GM19239 (cell line): ENCODE measurements at regions not wholly inside any gene's neighbourhood (a gene's known extent, or its start where the extent isn't known, plus 50 kb on each side); places are given as distances from the start of the nearest gene placed in this dataset.
A peak's percentile ranks its signal among the peaks of the same experiment; 100 is the strongest.

ENCODE experiments used
- DNase-seq: peaks from one replicate; pipeline ENCODE4 v3.0.0; 2011; ENCODE audit warnings: low spot score; ENCODE audit not compliant: insufficient read length
- FAIRE-seq: peaks from 2 replicates; lab custom pipeline; 2011; peaks lifted over from hg19 to GRCh38; lab: Jason Lieb, UNC

DNA sequence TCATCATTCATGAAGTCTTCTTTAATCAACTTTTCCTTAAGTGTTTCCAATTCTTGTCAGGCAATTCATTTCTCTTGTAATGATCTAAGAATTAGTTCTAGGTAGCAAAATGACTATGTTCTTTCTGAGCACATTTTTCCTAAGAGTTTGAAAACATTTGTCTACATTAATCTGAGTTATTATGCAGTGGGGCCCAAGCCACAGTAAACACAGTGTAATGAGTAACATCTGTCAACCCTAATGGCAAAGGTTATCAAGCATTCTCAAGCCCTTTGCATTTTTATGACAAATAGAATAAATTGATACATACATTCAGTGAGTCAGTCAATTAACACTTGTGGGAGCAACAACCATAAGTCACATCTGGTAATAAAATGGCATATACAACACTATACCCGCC, 106.7 kb upstream of the ZC3H12C start:
- DNase-seq (no peak), FAIRE-seq (peak; percentile 63)

DNA sequence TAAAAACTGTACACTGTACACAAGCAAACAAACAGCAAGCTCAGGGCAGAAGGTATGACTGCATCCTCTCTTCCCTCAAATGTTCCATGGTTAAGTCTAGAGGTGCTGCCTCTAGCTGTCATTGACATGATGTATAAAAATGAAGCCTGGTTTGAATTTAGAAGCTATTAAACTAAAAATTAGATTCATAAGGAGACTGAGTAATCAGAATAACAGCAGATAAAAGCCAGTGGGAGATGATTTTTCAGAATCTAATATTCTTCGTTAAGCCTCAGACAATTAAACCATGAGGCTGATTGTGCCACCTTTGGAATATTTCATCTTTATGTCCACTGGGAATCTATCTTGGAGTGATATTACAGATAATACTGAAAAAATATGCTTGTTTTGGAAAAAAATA, 101.4 kb upstream of the ZC3H12C start:
- FAIRE-seq (no peak), DNase-seq (no peak)

DNA sequence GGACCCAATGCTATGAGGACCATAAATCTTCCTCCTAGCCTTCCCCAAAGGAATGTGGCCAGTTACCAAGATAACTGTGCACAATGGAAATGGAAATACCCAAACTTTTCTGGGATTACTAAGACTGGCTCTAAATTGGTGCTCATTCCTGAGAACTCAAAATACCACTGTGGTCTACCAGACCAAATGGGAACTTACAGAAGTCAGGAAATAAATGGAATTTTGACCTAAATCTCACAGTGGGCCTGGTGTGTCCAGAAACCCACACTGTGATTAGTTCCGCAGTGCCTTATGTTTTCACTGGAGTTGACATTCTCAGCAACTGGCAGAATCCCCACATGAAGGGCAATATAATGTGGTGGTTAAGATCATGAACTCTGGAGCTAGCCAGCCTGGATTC, 99.4 kb upstream of the ZC3H12C start:
- FAIRE-seq (no peak), DNase-seq (no peak)

DNA sequence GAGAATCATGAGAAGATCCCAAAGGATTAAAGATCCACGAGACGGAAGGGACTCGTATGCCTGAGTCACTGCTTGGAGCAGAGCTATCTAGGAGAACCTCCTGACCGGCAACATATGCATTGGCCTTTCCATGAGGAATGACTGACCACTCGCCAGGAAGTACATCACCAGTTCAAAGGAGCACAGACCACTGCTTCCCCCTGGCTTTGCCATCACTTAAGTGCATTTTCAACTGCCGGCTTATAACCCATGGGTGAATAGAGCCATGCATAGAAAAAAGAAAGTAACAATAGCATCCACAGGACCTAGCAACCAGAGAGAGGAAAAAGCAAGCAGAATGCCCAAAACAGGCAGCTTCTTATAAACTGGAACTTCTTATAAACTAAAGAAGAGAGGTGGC, 98.3 kb upstream of the ZC3H12C start:
- FAIRE-seq (no peak), DNase-seq (no peak)

DNA sequence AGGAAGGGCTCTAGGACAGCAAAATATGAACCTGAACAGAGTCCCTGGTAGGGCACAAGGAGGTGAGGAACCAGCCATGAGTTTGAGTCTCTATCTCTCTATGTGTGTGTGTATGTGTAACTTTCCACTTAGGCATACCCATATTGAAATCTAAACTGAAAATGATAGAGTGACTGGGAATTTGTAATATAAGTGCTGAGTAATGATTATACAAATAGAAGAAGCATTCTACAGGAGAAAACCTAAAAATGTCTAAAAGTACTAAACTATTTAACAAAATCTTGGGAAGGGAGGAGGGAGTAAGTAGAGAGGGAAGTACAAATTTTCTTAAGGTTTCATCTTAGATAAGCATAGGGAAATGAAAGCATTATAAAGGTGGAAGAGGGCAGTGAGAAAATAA, 97.1 kb upstream of the ZC3H12C start:
- DNase-seq (no peak), FAIRE-seq (peak; percentile 80)

DNA sequence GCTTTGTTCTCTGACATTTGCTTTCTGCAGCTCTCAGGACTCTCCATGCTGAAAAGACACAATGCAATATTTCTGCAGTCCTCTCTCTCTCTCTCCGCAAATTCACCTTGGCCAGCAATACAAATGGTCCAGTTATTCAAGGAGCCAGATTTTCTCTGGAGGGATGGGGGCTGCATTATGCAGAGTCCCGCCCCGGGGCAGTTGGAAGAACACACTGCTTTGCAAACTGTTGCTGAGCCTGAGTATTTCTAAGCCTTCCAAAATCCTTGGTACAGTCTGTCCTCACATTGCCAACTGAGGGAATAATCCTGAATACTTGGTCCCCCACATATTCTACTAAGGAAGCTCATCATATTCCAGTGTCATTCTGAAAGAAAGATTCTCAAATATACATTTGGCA, 94.3 kb upstream of the ZC3H12C start:
- FAIRE-seq = no peak
- DNase-seq = no peak

DNA sequence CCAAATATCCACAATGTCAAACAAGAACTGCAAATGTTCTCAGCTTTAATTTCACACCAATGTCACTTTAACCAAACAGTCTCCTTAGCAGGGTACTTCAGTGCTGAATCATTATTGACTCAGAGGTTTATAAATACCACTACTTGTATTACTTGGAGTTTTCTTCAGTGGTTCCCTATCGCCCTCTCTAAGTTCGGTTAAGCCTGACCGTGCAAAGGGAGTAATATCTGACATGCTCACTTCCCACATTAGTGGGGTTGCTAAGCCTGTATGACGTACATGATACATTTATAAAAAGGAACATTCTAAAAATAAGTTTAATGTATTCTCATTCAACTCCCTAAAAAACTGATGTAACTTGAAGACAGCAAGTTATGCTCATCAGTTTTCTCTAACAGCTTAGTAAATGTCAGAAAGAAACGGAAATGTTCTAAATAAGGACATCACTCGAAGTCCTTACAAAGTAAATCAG, 93.1 kb upstream of the ZC3H12C start:
- FAIRE-seq (peak; percentile 93), DNase-seq (peak; percentile 24)

DNA sequence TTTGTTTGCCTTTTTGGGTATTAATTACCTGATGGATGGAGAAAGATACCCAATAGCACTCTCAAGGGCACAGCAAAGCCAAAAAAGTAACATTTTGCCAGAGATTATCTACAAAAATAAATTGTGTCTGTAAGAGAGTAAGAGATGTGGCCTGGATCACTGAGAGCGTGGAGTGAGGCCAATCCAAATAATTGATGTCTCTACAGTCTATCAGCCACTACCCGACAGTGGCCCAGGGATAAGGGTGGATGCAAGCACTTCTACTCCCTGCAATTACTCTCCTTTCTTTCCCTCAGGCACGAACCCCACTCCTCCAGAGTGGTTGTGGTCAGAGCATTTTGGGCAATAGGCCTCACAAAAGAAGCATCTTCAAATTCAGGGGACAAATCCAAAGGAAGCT, 92.3 kb upstream of the ZC3H12C start:
- FAIRE-seq (no peak), DNase-seq (no peak)

DNA sequence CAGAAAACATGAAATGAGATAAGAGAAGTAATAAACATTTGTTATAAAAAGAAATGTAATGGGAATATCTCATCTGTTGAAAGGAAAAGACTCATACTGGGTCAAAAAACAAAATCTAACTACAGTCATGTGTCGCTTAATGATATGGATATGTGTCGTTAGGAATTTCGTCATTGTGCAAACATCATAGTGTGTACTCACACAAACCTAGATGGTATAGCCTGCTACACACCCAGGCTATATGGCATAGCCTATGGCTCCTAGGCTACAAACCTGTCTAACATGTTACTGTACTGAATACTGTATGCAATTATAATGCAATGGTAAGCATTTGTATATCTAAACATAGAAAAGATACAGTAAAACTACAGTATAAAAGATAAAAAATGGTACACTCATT, 89.8 kb upstream of the ZC3H12C start:
- DNase-seq = no peak
- no peak for FAIRE-seq

DNA sequence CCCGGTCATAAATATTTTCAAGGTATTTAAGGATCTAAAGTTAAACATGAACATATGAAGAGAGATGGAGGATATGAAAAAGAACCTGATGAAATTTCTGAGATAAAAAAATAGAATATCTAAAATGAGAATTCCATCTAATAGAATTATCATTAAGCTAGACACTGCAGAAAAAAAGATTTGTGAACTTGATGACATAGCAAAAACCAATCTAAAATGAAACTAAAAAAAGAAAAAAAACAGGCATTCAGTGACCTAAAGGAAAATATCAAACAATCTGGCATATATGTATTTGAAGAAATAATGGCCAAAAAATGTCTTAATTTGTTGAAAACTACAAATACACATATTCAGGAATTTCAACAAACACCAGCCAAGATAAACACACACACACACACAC, 81.6 kb upstream of the ZC3H12C start:
- FAIRE-seq (no peak), DNase-seq (no peak)

DNA sequence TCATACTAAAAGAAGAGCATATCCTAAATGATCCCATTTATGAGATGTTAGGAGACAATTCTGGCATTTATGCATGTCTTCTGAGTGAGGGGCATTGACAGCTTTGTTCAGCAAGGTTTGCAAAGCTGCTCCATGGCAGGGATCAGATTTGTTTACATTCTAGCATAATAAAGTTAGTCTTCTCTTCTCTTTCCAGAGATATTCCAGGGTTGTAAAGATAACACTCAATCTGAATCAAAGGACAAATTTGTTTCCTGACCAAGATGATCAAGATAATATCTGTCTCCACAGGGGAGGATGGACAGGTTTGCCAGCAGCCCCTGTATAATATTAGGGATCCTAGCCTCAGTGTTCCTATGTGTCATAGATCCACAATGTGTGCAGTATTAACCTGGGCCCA, 77.5 kb upstream of the ZC3H12C start:
- no peak for FAIRE-seq
- DNase-seq = no peak

DNA sequence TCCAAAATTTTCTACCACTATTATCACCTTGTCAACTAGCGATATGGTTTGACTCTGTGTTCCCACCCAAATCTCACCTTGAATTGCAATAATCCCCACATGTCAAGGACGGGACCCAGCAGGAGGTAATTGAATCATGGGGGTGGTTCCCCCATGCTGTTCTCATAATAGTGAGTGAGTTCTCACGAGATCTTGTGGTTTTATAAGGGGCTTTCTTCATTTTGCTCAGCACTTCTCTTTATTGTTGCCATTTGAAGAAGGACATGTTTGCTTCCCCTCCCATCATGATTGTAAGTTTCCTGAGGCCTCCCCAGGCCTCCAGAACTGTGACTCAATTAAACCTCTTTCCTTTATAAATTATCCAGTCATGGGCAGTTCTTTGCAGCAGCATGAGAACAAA, 73.5 kb upstream of the ZC3H12C start:
- FAIRE-seq (no peak), DNase-seq (no peak)

DNA sequence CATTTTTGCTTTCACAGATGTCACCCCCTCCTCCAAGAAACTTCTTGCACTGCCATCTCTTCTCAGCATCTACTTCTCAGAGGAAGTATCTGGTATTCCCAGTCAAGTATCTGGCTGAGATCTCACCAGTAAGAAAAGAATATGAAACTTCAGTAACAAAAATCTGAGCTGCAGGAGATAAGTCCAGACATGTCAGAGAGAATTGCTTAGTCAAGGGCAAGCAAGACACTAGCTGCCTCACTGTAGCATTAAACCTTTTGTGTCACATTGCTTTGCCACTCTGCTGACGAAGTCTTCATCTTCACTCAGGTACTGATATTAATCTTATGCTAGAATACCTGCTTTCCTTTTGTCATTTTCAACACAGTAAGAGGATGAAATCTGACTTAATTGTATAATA, 70.6 kb upstream of the ZC3H12C start:
- DNase-seq (no peak), FAIRE-seq (peak; percentile 96)

DNA sequence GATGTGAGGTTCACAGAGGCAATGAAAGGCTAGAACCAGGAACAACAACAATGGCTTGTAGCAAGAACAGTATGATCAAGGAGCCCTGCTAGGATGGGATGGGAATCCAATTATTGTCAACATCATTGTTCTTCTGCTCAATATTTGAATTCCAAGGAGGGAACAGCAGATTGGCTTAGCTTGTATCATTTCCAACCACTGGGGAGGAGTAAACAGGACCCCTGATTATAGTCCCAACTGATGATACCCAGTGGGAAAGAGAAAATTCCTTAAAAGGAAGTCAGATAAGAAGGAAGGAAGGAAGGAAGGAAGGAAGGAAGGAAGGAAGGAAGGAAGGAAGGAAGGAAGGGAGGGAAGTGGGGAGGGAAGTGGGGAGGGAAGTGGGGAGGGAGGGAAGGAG, 69.5 kb upstream of the ZC3H12C start:
- FAIRE-seq = peak; percentile 73
- no peak for DNase-seq

DNA sequence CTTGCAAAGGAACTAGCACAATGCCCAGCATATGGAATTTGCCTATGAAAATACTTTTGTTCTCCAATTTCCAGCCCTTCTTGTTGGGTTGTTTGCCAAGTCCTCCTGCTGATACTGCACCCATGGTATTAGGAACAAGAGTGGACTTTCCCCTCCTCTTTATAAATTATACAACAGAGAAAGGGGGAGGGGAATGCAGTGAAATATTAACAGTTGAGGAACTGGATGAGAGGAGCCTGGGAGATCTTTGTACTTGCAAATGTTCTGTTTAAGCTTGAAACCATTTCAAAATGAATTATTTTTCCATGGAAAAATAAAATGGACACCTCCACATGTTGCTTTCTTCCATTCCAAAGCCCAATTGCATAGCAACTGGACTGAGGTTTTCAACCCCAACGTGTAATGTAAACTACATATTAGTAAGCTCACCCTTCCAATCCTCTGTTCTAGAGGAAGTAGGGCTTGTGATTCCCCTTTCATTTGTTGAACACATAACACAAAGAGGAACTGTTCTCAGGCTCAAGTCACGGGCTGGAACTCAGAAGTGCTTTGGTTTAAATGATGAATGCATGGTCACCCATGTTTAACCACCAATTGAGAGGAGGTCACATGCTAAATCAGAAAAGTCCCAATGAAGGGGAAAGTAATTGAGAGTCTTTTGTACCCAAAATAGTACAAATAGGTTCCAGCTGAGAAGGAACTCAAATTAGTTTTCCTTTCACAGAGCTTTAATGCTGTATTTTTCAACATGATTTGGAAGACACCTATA, 66.2 kb upstream of the ZC3H12C start:
- DNase-seq (peak; percentile 44), FAIRE-seq (peak; percentile 99)

DNA sequence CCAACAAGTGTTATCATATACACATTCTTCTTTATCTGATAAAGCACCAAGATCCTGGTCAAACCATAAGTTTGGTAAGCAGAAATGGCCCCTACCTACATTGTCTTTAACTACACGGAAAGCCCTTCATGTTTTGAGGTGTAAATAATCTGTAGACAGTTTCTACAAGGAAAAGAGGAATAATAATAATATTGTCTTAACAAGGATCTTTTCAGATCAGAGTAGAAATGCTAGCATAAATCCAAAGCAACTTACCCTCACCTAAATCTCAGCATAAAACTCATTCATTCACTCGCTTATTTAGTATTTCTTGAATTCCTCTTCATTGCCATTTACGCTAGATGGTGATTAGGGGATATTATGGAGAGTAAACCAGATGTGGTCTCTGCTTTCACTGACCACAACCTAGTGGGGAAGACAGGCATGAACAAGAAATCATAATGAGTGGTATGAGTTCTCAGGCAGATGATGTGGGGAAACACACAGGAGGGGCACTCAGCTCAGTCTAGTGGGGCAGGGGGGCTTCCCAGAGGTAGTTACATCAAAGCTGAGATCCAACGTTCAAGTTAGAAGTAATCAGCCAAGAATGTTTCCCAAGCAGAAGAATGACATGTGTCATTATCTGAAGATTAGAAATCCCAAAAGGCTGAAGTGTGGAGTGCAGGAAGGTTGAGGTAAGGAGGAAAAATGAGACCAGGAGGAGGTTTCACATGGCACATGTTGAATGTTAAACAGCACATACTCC, 65.4 kb upstream of the ZC3H12C start:
- FAIRE-seq = no peak
- DNase-seq = peak; percentile 9

DNA sequence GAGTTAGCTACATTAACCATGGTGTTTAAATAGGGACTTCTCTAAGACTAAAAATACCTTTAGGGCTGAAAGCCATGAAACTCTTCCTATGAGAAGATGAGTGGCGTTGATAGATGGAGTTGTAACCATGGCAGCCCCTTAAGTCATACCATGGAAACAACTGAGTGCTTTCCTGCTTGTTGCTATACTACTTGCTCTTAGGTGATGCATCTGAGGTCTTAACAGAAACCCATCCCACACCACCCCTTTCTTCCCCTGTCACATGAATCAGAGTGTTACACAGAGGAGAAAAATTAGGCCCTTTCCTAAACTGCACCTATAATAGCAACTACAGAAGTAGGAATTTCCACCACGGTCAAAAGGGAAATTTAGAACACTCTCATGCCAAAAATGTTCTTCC, 64.3 kb upstream of the ZC3H12C start:
- no peak for FAIRE-seq
- DNase-seq = no peak

DNA sequence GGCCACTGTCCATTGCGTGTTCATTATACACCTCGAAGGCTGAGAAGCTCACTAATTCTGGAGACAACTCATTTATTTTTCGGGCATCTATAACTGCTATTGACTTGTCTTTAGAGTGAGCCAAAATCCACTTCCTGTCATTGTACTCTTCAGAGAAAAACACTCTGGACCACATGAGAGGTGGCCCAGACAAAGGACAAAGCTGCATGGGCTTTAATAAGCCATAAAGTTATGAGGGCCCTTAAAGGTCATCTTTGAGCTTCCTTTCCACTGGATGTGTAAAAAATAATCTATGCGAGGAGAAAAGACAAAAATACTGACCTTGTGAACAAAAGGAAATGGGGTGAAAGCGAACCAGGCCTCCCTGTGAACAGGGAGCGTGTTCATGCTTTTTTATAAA, 63.5 kb upstream of the ZC3H12C start:
- FAIRE-seq (peak; percentile 37), DNase-seq (no peak)

DNA sequence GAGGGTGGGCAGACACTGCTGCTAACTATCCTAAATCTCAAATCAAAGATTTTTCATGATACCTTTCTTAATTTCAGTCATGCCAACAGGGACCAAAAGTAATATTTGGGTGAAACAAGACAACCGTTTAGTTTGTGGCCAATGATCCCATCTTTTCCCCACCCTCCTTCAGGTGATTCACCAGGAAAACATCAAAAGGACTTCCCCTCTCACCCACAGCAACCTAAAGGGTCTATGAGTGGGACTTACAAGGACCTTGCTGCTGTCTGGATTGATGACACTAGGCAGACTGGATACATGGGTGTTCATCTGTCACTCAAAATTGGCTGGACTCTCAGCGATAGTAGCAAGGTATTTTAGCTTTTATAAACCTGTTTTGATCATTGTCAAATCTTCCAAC, 62.0 kb upstream of the ZC3H12C start:
- peak; percentile 40 for FAIRE-seq
- DNase-seq = no peak

DNA sequence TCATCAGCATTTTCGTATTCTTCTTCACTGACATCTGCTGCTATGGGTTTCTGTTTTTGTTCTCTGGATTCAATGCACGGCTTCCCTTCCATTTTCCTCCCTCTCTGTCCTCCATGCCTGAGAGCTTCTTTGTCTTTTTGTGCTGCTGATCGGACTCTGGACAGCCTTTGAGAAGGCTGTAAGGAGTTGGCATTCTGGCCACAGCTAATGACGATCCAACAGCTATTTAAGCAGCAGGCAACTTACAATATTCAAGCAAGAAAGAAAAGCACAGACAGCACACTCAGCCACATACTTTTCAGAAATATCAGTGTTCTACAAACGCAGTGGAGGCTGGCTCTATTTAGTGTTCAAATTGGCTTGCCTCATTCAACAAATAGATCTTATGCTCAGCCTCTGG, 60.9 kb upstream of the ZC3H12C start:
- DNase-seq (no peak), FAIRE-seq (no peak)

DNA sequence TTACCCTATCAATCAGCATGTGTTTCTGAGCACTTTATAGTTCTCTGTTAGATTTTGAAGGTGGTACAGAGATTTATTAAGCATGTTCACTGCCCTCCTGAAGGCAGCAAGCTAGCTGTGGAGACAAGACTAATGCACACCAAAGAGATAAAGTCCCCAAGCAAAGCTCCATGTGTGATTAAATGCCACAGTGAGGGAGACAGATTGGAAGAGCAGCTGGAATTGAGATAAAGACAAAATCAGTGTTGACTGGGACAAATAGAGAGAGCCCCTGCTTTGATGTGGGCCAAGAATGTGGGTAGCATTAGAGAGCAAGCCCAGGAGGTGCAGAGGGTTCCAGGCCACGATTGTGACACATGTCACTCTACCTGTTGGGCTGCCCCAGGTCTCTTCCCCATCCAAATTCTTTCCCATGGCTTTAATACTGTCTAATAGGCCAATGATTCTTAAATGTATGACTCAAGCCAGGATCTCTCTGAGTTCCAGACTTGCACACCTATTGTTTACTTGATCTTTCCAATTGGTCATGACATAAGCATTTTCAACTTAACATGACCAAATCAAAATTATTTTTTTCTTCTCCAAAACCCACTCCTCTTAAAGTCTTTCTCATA, 60.1 kb upstream of the ZC3H12C start:
- FAIRE-seq = no peak
- DNase-seq = no peak
